GM19023 (cell line): ENCODE measurements at regions not wholly inside any gene's neighbourhood (a gene's known extent, or its start where the extent isn't known, plus 50 kb on each side); places are given as distances from the start of the nearest gene placed in this dataset.
"Not testable (repeated sequence)": the region's sequence is repeated elsewhere in the genome, so short reads cannot be mapped to it uniquely, and the experiment has no call there.

Source experiments
- ATAC-seq: cut with Tn5 transposase; IDR thresholded peaks from one replicate; pipeline ENCODE4 v1.9.1; 2021; ENCODE audit warnings: mild to moderate bottlenecking, moderate library complexity; ENCODE audit not compliant: unreplicated experiment

GRCh38 chr12:78331753-78332152, 501.1 kb downstream of the NAV3 start:
- ATAC-seq: no peak

DNA sequence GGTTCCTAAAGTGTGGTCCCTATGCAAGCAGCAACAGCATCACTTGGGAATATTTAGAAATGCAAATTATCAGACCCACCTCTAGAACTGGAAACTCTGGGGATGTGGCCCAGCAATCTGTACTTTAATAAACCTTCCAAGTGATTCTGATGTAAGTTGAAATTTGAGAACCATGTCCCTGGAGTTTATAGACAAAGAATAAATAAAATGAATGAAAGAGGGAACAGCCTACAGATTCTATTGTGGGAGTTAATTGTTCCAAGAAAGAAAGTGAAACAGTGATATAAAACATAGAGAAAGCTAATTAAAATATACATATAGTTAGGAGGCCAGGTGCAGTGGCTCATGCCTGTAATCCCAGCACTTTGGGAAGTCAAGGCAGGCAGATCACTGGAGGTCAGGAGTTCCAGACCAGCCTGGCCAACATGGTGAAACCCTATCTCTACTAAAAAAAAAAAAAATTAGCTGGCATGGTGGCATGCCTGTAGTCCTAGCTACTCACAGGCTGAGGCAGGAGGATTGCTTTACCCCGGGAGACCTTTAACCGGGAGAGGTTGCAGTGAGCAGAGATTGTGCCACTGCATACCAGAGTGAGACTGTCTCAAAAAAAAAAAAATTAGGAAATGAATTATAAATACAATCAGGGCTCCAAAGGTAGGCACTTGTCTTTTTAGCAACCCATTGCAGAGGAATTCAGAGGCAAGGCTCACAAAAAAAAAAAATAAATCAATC, 507.5 kb downstream of the NAV3 start:
- no peak for ATAC-seq

GRCh38 chr12:78340406-78340805, 509.7 kb downstream of the NAV3 start:
- no peak for ATAC-seq

DNA sequence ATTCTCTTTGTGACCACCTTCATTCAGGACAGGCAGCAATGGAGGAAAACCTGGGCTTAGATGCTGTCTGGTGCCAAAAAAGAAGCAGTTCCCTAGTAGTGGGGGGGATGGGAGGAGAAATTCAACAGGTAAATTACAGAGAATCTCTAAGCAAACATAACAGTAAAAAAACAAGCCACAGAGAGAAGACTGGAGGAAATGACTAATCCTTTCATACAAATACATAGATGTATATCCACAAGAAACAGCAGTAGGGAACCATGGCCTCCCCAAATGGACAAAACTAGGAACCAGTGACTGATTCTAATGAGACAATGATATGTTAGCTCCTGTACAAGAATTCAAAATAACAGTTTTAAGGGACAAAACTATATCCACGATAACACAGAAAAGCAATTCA, 513.0 kb downstream of the NAV3 start:
- ATAC-seq: no peak

- ATAC-seq: no peak
Observed at GRCh38 chr12:78359520-78359919, 505.1 kb upstream of the SYT1 start.

- ATAC-seq: no peak
Observed at GRCh38 chr12:78361683-78362082, 502.9 kb upstream of the SYT1 start.

GRCh38 chr12:78371284-78371683, 493.3 kb upstream of the SYT1 start:
- ATAC-seq: no peak

- ATAC-seq: no peak
Observed at GRCh38 chr12:78375461-78375860, 489.1 kb upstream of the SYT1 start.

- ATAC-seq: no peak
Observed at GRCh38 chr12:78376257-78376656, 488.3 kb upstream of the SYT1 start.

GRCh38 chr12:78379065-78379464, 485.5 kb upstream of the SYT1 start:
- not testable (repeated sequence) for ATAC-seq

- no peak for ATAC-seq
Observed at GRCh38 chr12:78383414-78383813, 481.2 kb upstream of the SYT1 start.

DNA sequence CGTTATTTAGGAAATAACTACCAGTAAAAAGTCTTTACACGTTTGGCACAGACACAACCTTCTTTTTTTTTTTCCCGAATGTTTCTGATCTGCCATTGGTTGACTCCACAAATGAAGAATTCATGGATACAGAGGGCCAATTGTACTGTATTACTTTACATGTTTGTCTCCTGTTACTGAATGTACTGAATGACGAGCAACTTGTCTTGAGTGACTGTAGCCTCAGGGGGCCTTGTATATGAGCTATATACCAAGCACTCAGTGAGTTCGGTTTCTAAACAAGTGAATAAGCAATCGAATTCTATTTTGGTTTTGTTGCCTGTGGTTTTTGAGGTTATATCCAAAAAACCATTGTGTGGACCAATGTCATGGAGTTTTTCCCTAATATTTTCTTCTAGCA, 480.0 kb upstream of the SYT1 start:
- no peak for ATAC-seq

DNA sequence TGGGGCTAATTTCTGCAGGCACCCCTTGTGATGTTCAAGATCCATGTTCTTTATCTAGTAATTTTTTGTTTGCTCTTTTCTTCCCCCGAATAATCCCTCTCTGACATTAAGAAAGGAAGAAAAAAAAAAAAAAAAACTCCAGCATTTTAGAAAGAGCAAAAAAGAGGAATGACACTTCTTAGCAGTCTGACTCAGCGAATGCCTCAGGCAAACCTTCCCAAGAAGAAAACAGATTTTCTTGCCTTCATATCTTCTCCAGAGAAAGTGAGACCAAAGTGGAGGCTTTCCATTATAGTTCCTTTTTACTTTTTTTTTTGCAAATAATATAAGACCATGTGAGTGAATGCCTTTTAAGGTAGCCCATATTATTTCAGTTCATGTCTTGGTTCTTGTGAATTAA, 479.0 kb upstream of the SYT1 start:
- ATAC-seq: no peak

GRCh38 chr12:78386871-78387270, 477.7 kb upstream of the SYT1 start:
- no peak for ATAC-seq

GRCh38 chr12:78387721-78388120, 476.9 kb upstream of the SYT1 start:
- no peak for ATAC-seq

- no peak for ATAC-seq
Observed at GRCh38 chr12:78388461-78388860, 476.1 kb upstream of the SYT1 start.

DNA sequence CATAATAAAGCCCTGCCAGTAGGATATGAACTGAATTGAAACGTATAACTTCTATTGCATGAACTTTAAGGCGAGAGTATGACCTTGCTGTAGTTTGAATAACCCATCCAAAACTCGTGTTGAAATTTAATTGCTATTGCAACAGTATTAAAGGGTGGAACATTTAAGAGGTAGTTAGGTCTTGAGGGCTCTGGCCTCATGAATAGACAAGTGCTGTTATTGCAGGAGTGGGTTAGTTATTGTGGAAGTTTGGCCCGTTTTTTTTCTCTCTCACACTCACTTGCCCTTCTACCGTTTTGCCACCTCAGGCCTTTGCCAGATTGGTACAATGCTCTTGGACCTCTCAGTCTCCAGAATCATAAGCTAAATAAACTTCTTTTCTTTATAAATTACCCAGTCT, 473.7 kb upstream of the SYT1 start:
- no peak for ATAC-seq

DNA sequence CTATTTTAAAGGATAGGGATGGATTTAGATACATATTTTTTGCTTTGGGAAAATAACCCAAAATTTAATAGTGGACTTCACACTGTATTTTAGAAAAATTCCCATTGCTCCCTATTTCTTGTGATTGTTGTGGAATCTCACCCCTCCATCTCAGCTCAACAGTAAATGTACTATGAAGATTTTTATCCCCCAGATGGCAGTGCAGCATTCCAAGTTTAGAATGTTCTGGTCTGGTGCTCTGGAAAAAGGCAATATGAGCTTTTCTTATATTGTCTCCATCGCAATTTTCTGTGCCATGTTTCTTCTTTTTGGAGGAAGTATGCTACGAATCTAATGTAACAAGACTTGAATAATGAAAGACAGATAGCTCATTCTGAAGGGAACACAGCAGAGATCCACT, 471.7 kb upstream of the SYT1 start:
- ATAC-seq: no peak

DNA sequence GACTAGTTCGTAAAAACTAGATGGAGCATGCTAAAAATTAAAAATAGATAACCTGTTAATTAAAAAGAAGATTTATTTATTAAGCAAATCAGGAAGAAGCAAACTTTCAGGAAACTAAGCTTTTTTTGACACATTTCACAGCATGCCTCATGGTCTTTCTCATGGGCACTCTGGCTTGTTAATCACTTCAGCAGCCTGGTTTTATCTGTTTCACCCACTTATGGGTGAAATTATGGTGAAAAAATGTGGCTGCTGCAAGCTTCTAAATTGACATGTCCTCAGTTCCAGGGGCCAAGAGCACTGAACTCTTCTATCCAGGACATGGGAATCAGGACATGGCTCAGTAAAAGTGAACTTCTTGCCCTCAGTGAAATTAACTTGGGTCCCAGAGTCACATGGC, 468.6 kb upstream of the SYT1 start:
- ATAC-seq: no peak

DNA sequence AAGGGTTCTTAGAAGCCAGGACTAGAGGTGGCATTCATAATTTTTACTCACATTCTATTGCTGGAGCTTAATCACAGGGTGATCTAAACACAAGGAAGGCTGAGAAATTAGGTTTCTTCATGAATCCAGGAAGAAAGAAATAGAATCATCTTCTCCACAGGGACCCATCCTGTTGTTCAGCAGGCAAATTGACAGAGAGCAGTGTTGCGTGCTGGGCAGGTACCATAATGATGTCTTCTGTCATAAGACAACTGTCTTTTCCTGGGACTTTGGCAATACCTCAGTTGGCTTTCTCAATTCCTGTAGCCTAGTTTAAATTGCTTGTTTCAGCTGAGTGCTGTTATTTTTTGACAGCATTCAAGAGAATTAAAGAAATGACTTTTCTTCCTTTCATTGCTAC, 468.0 kb upstream of the SYT1 start:
- ATAC-seq: no peak

DNA sequence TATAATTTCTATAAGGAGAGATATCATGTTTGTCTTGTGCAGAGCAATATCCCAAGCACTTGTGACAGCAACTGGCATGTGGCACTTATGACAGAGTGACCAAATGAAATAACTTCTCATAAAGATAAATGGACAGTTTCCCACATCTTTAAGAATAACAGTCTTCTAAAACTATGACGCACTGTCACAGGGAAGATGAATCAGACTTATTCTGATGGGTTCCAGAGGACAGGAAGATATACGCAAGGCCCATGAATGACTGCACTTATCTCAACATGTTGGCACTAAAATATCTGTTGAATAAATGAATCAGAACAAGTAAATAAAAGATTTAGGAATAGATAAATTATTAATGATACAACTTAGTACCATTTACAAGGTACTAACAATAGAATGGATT, 465.8 kb upstream of the SYT1 start:
- no peak for ATAC-seq

DNA sequence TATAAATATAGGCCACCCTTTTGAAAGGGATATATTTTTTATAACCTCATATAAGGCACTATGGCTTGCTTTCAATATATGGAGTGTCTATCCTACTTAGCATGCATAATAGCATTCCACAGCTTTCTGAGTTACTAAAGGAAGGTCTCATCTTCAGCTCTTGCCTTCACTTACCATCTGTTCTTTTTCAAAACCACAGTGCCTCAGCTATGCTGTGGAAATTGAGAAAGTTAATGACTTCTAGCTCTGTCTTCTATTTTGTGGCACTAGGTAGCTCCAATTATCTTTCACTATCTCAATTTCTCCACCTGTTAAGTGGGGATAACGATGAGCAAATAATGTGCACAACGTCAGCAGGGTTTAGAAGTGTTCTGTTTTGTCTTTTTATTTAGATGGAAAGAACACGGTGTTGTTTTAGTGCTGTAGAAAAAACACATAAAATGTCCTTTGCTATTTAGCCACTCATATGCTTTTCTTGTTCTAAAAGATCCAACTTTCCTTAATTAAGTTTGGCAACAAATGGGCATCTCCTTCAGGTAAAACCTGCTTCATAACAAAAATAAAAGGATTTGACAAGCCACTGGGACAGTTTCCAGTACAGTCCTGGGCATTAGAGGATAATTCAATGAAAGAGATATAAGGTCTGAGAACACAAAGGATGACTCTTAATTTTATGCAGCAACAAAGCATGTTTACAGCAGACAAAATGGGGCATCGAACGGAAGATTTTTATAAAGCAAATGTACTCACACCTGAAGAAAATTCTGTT, 462.0 kb upstream of the SYT1 start:
- ATAC-seq: no peak

- no peak for ATAC-seq
Observed at GRCh38 chr12:78403136-78403535, 461.4 kb upstream of the SYT1 start.
